ENCODE measurements at regions not wholly inside any gene's neighbourhood (a gene's known extent, or its start where the extent isn't known, plus 50 kb on each side); places are given as distances from the start of the nearest gene placed in this dataset.
"Not testable (repeated sequence)": the region's sequence is repeated elsewhere in the genome, so short reads cannot be mapped to it uniquely, and the experiment has no call there.

GRCh38 chr5:57871496-57871895 lies 388.9 kb upstream of the ACTBL2 start:
- DNase-seq, result no peak

DNA sequence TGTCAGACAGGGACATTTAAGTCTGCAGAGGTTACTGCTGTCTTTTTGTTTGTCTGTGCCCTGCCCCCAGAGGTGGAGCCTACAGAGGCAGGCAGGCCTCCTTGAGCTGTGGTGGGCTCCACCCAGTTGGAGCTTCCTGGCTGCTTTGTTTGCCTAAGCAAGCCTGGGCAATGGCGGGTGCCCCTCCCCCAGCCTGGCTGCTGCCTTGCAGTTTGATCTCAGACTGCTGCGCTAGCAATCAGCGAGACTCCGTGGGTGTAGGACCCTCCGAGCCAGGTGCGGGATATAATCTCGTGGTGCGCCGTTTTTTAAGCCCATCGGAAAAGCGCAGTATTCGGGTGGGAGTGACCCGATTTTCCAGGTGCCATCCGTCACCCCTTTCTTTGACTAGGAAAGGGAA lies 387.7 kb upstream of the ACTBL2 start:
- not testable (repeated sequence) for DNase-seq

DNA sequence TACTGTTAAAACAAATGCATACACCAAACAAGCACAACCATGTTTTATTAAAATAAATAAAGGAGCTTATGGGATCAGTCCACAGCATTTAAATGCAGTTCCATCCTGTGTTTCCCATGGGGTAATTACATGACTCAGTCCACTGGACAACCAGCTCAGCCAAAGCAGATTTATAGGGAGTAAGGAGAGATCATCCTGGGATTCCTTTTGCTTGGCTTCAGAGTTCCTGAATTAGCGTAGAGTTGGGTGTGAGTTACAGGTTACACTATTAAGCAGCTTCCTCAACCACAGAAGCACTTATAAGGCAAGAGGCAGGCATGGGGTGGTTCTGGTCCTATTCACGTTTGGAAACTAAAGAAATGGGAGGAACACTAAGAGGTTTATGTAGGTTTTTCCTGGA lies 381.1 kb upstream of the ACTBL2 start:
- DNase-seq, result peak; percentile 59

DNA sequence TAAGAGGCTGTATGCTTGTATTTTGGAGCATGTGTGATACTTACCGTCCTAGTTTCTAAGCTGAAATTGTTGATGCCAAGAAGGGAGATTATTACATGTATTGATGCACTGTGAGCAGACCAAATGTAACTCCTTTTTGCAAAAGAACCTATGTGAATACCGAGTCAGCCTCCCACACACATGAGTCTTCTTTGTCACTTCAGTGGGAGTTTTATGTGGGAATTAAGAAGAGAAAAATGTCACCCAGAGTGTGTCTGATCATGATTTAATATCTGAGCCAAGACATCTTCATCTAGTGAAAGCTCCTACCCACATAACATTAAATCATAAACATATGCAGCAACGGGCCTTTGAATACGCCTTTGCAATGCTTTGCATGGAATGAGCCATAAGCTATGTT lies 380.3 kb upstream of the ACTBL2 start:
- no peak for DNase-seq

DNA sequence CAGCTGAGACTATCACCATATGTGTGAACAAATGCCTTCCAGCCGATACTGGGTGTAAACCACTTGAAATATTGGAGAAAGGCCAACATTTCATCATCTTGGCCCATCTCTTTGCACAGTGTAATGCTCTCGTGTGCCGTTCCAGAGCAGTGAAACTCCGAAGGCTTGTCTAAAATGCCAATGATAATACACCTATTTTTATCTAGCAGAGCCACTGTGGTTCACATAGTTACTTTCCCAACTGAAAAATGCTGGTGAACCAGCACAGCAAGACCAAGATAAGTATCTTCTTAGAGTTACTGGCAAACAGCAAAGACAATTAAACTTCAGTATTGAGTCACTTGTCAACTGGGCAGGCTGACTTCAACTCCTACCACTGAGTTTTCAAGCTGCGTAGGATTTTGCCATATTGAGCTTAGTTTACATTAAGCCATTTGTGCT lies 379.9 kb upstream of the ACTBL2 start:
- DNase-seq, result peak; percentile 21

- DNase-seq, result no peak
These were observed 377.0 kb upstream of the ACTBL2 start for GRCh38 chr5:57859626-57860025.

- DNase-seq, result no peak
These were observed 376.3 kb upstream of the ACTBL2 start for GRCh38 chr5:57858905-57859304.

- no peak for DNase-seq
These were observed 375.1 kb upstream of the ACTBL2 start for GRCh38 chr5:57857696-57858095.

DNA sequence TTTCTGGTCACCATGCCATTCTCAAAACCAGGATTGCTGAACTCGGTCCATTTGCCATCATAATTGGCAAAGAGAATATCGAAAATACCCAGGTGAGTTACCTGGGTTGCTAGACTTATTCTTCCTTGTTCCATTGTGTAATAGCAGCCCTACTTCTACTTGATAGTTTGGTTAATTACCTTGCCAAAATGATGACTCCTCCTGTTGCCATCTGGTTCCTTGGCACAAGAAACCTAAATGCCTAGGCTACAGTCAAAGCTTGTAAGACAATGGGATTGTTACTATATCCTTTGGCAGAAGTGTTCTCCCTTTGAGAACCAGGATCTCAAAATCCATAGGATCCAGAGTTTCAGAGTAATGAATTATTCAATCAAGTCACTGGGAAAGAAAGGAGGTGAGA lies 373.2 kb upstream of the ACTBL2 start:
- DNase-seq, result no peak

GRCh38 chr5:57853929-57854697 lies 371.5 kb upstream of the ACTBL2 start:
- DNase-seq, result no peak

- no peak for DNase-seq
These were observed 367.5 kb upstream of the ACTBL2 start for GRCh38 chr5:57850109-57850508.

DNA sequence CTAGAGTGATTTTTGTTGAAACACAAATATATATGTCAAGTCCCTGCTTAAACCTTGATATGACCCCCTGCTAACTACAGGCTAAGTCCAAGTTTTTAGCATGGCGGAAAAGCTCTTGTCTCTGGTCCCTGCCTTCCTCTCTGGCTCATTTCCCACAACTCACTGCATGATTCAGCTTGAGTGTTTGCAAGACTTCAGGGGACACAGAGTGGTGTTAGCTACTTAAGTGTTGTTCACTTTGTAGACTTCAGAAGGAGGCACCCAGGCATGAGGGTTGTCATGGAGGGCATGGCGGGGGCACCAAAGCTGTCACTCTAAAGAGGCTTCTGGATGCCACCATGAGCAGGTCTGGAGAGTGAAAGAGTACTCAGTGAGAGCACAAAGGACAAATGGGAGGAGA lies 362.4 kb upstream of the ACTBL2 start:
- no peak for DNase-seq

DNA sequence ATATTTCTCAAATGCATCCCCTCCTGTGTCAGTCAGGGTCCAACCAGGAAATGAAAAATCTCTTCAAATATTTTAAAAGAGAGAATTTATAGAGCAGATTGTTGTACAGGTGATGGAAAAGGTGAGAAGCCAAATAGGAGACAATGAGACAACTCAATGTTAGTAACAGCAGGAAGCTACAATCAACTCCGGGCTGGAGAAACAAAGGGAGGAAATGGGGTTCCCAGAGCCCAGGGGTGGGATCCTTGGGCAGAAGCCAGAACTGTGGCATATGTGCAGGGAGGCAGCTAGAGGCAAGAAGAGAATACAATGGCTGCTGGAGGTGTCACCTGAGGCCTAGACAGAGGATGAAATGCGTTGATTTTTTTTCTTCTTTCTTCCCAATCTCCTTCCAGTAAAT lies 361.8 kb upstream of the ACTBL2 start:
- DNase-seq, result no peak

DNA sequence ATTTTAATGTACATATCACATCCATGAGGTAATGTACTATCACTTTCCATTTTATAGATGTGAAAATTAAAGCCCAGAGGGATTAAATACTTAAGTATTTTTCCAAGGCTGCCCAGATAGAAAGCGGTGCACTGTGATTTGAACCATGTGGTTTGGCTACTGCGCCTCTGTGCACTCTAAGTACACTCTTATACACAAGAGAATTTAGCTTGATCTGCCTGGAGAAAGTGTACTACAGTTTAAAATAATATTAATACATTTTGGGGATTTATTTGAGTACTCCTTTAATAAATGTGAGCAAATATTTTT lies 360.4 kb upstream of the ACTBL2 start:
- no peak for DNase-seq

GRCh38 chr5:57842364-57843058 lies 359.9 kb upstream of the ACTBL2 start:
- no peak for DNase-seq

DNA sequence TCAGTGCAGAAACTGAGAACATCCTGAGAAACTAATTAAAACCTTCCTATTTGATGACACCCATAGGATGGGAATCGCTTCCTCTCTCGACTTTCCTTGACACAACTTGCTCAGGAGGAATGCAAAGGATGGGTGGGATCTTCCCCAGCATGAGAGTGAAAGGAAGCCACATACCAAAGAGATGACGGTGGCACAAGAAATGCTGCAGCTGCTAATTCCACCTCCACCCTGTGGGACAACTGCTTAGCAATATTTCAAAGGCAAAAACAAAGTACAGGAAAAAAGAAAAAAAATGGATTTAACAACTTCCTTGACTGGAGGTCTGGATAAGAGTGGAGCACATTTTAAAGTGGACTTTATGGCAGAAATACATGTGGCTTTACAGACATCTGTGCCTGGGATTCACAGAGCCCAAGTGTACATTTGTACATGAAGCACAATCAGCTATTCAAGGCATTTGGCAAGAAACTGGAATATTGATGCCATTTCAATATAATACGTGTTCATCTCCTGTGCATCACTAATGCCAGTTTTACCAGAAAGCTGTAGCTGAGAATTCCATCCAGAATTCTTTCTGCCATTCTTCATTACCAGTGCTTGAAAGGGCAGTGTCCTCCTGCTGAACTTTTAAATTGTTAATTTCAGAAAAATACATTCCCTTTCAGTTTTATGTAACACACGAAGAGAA lies 359.2 kb upstream of the ACTBL2 start:
- peak; percentile 99 for DNase-seq

- DNase-seq, result no peak
These were observed 356.9 kb upstream of the ACTBL2 start for GRCh38 chr5:57839437-57840079.

DNA sequence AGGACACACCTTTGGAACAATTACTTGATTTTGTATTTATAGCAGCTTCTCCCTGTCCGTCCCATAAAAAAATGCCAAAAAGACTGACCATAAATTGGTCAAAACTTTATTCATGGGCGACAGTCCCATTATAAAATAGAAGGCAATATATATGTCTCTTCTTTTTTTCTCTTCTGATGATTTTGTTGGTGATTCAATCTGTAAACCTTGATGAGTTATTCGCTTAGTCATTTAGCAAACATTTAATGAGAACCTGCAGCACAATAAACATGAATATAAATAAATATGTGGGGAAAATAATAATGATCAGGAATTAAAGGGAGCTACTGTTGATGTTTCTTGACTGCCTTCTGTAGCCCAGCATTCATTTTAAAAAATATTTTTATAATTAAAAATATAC lies 356.4 kb upstream of the ACTBL2 start:
- DNase-seq, result no peak

DNA sequence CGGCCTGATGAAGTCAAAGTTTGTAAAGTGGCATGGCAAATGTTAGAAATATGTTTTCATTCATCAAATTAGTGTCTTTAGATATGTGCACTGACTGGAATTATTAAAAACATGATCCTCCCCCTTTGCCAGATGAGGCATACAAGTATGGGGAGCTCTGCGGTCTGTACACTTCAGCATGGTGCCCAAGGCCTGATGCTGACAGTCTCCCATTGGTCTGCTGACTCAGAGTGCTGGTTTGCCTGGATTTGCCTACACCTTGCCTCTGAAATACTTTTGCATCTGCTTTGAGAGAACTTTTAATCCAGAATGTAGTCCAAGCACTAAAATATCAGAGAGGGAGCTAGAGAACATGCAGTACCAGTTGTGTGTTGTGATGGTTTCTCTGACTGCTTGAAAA lies 354.3 kb upstream of the ACTBL2 start:
- peak; percentile 80 for DNase-seq

GRCh38 chr5:57836331-57836730 lies 353.7 kb upstream of the ACTBL2 start:
- no peak for DNase-seq

GRCh38 chr5:57834829-57835608 lies 352.4 kb upstream of the ACTBL2 start:
- peak; percentile 82 for DNase-seq

- DNase-seq, result no peak
These were observed 350.9 kb upstream of the ACTBL2 start for GRCh38 chr5:57833489-57833888.

GRCh38 chr5:57832875-57833274 lies 350.3 kb upstream of the ACTBL2 start:
- DNase-seq, result no peak
